ENCODE measurements at regions not wholly inside any gene's neighbourhood (a gene's known extent, or its start where the extent isn't known, plus 50 kb on each side); places are given as distances from the start of the nearest gene placed in this dataset.

- no peaks in the 10 kb centered on the region for H3K4me1 ChIP-seq (ENCODE audit: control insufficient read depth in 1 of 2, low read depth in 2 of 2)
- H3K27me3 ChIP-seq (replicated peaks; ENCODE audit: insufficient read depth) = no peaks in the 10 kb centered on the region
- no peak overlapping the region for H3K27ac ChIP-seq
- H3K9me3 ChIP-seq = no peaks in the 10 kb centered on the region
- H3K36me3 ChIP-seq = no peaks in the 10 kb centered on the region
- TF ChIP-seq CTCF (IDR thresholded peaks at IDR 0.05) = no peak
- no peak for DNase-seq (ENCODE audit: low spot score)
- no peak for ATAC-seq (ENCODE audit: insufficient number of reproducible peaks, low FRiP score, low read depth)
- no peak overlapping the region for H3K4me3 ChIP-seq
Observed at GRCh38 chr11:33417121-33417520, 159.9 kb downstream of the HIPK3 start.

- no peaks in the 10 kb centered on the region for H3K9me3 ChIP-seq
- no peaks in the 10 kb centered on the region for H3K27me3 ChIP-seq (replicated peaks; ENCODE audit: insufficient read depth)
- TF ChIP-seq CTCF (IDR thresholded peaks at IDR 0.05) = no peak
- no peak for ATAC-seq (ENCODE audit: insufficient number of reproducible peaks, low FRiP score, low read depth)
- H3K36me3 ChIP-seq = no peaks in the 10 kb centered on the region
- no peak overlapping the region for H3K4me3 ChIP-seq
- DNase-seq (ENCODE audit: low spot score) = no peak
- no peak overlapping the region for H3K27ac ChIP-seq
- H3K4me1 ChIP-seq (ENCODE audit: control insufficient read depth in 1 of 2, low read depth in 2 of 2) = no peaks in the 10 kb centered on the region
Observed at GRCh38 chr11:33413301-33413700, 156.1 kb downstream of the HIPK3 start.

GRCh38 chr11:33412241-33412640 is 155.1 kb downstream of the HIPK3 start:
- H3K36me3 ChIP-seq = no peaks in the 10 kb centered on the region
- H3K4me3 ChIP-seq = no peak overlapping the region
- no peaks in the 10 kb centered on the region for H3K9me3 ChIP-seq
- H3K4me1 ChIP-seq (ENCODE audit: control insufficient read depth in 1 of 2, low read depth in 2 of 2) = no peaks in the 10 kb centered on the region
- DNase-seq (ENCODE audit: low spot score) (no peak), ATAC-seq (ENCODE audit: insufficient number of reproducible peaks, low FRiP score, low read depth) (no peak)
- H3K27ac ChIP-seq = no peak overlapping the region
- H3K27me3 ChIP-seq (replicated peaks; ENCODE audit: insufficient read depth) = no peaks in the 10 kb centered on the region
- no peak for TF ChIP-seq CTCF (IDR thresholded peaks at IDR 0.05)

- Histone ChIP-seq H3K9me3 (no peaks in the 10 kb centered on the region), H3K4me3 (no peak overlapping the region), H3K36me3 (no peaks in the 10 kb centered on the region), H3K4me1 (ENCODE audit: control insufficient read depth in 1 of 2, low read depth in 2 of 2) (no peaks in the 10 kb centered on the region), H3K27ac (no peak overlapping the region), H3K27me3 (replicated peaks; ENCODE audit: insufficient read depth) (no peaks in the 10 kb centered on the region)
- no peak for TF ChIP-seq CTCF (IDR thresholded peaks at IDR 0.05)
- DNase-seq (ENCODE audit: low spot score) (no peak), ATAC-seq (ENCODE audit: insufficient number of reproducible peaks, low FRiP score, low read depth) (no peak)
Observed at GRCh38 chr11:33411751-33412150, 154.6 kb downstream of the HIPK3 start.

GRCh38 chr11:33410086-33410765 is 153.0 kb downstream of the HIPK3 start:
- Histone ChIP-seq H3K36me3 (no peaks in the 10 kb centered on the region), H3K27me3 (replicated peaks; ENCODE audit: insufficient read depth) (no peaks in the 10 kb centered on the region), H3K4me3 (no peak overlapping the region), H3K4me1 (ENCODE audit: control insufficient read depth in 1 of 2, low read depth in 2 of 2) (no peaks in the 10 kb centered on the region), H3K9me3 (no peaks in the 10 kb centered on the region), H3K27ac (no peak overlapping the region)
- ATAC-seq (ENCODE audit: insufficient number of reproducible peaks, low FRiP score, low read depth) (no peak), DNase-seq (ENCODE audit: low spot score) (no peak)
- no peak for TF ChIP-seq CTCF (IDR thresholded peaks at IDR 0.05)

Data from thoracic aorta (tissue), 2 donors.